ENCODE measurements at regions not wholly inside any gene's neighbourhood (a gene's known extent, or its start where the extent isn't known, plus 50 kb on each side); places are given as distances from the start of the nearest gene placed in this dataset.

- TF ChIP-seq ZBTB33 (IDR thresholded peaks at IDR 0.05) (no peak), RAD21 (IDR thresholded peaks at IDR 0.05) (no peak), TAF1 (conservative IDR thresholded peaks at IDR 0.05) (no peak), YY1 (IDR thresholded peaks at IDR 0.05) (no peak), CTCF (IDR thresholded peaks at IDR 0.05; ENCODE audit: low read depth, low read length, missing input control) (no peak), EGR1 (IDR thresholded peaks at IDR 0.05; ENCODE audit: low read depth in 2 of 2) (no peak), RXRA (IDR thresholded peaks at IDR 0.05) (no peak), SP1 (IDR thresholded peaks at IDR 0.05) (no peak)
These were observed 402.5 kb downstream of the STK39 start for GRCh38 chr2:167844714-167845530.
